CD4-positive, alpha-beta T cell (primary cell): ENCODE measurements at regions not wholly inside any gene's neighbourhood (a gene's known extent, or its start where the extent isn't known, plus 50 kb on each side); places are given as distances from the start of the nearest gene placed in this dataset.

Source experiments
- ATAC-seq: fragments of 200-7000 bp; cut with Tn5 transposase; one replicate; pipeline ENCODE4 v1.10.0; 2022; ENCODE audit warnings: mild to moderate bottlenecking; ENCODE audit not compliant: poor library complexity
- CTCF ChIA-PET: fragments of 350-600 bp; sonication (Branson Sonifier 250); formaldehyde crosslinking; loops from one replicate; lab custom pipeline; 2021; ENCODE audit warnings: antibody characterized with exemption, inconsistent platforms; lab: Charles Lee
- POLR2A ChIA-PET: fragments of 350-600 bp; sonication (Branson Sonifier 250); formaldehyde crosslinking; loops from one replicate; lab custom pipeline; 2021; ENCODE audit warnings: antibody characterized with exemption, inconsistent platforms; lab: Charles Lee
- DNase-seq, 14 experiments: peaks; one replicate each; pipeline ENCODE4 v3.0.0-alpha.2; 2013 to 2020; ENCODE audit warnings: mixed read lengths in 2 of 14
- H3K27ac ChIP-seq, 2 donors: one replicate each; pipeline versions ENCODE4 v1.5.1 to v1.7.0; 2013; ENCODE audit warnings: low read length in 2 of 2, low read depth in 1 of 2, mild to moderate bottlenecking in 1 of 2
- H3K27me3 ChIP-seq, 2 experiments: 1 replicate in 1 of 2; 2 replicates in 1 of 2; pipeline versions ENCODE4 v1.6.1 to v1.7.0; 2013; ENCODE audit warnings: low read length in 2 of 2, control low read depth in 1 of 2, mild to moderate bottlenecking in 1 of 2, moderate library complexity in 1 of 2; ENCODE audit not compliant: insufficient read depth in 2 of 2, control insufficient read depth in 1 of 2
- H3K36me3 ChIP-seq: one replicate; pipeline ENCODE4 v1.6.1; 2013; ENCODE audit warnings: low read length, control low read depth; ENCODE audit not compliant: insufficient read depth
- H3K4me1 ChIP-seq: one replicate; pipeline ENCODE4 v1.6.1; 2013; ENCODE audit warnings: low read length, control low read depth; ENCODE audit not compliant: insufficient read depth
- H3K4me3 ChIP-seq: one replicate; pipeline ENCODE4 v1.5.1; 2013; ENCODE audit warnings: mild to moderate bottlenecking, low read length, moderate library complexity
- H3K9me3 ChIP-seq, 2 experiments: 1 replicate in 1 of 2; 2 replicates in 1 of 2; pipeline versions ENCODE4 v1.6.1 to v1.7.0; 2013; ENCODE audit warnings: low read length in 2 of 2, mild to moderate bottlenecking in 2 of 2, control low read depth in 1 of 2, moderate library complexity in 1 of 2; ENCODE audit not compliant: control insufficient read depth in 1 of 2, insufficient read depth in 1 of 2
- H3K27ac Mint-ChIP-seq: one replicate; pipeline ENCODE4 v1.8.0; 2020; ENCODE audit warnings: mixed read lengths
- H3K27me3 Mint-ChIP-seq: one replicate; pipeline ENCODE4 v1.8.0; 2021; ENCODE audit warnings: mixed read lengths
- H3K36me3 Mint-ChIP-seq: one replicate; pipeline ENCODE4 v1.8.0; 2021; ENCODE audit warnings: low read depth, mixed read lengths
- H3K4me1 Mint-ChIP-seq: one replicate; pipeline ENCODE4 v1.8.0; 2021; ENCODE audit warnings: low read depth, mixed read lengths
- H3K4me3 Mint-ChIP-seq: one replicate; pipeline ENCODE4 v1.8.0; 2020; ENCODE audit warnings: mild to moderate bottlenecking, mixed read lengths
- H3K9me3 Mint-ChIP-seq: one replicate; pipeline ENCODE4 v1.8.0; 2020; ENCODE audit warnings: mixed read lengths
- CTCF ChIP-seq: fragments of 200-600 bp; IDR thresholded peaks from one replicate; pipeline ENCODE4 v1.8.0; 2022; ENCODE audit warnings: antibody characterized with exemption, mild to moderate bottlenecking
- intact Hi-C, 2 experiments: fragments of 100-400 bp; cut with DNase I in 1 of 2; cut with micrococcal nuclease in 1 of 2; formaldehyde crosslinking; loops; one replicate each; pipeline versions ENCODE4 v1.15.1 to v1.9.0; 2023 to 2025; cut with DNase I, micrococcal nuclease

GRCh38 chr2:180352620-180353019 is 345.5 kb upstream of the CWC22 start:
- no peak overlapping the region for H3K4me3 ChIP-seq
- Mint-ChIP-seq H3K9me3 (peaks cover 2% of the 10 kb centered on the region), H3K27ac (no peak overlapping the region), H3K27me3 (no peaks in the 10 kb centered on the region), H3K4me1 (no peaks in the 10 kb centered on the region), H3K4me3 (no peak overlapping the region), H3K36me3 (no peaks in the 10 kb centered on the region)
- no peak overlapping the region for H3K27ac ChIP-seq
- DNase-seq, result no peak
- CTCF ChIA-PET, result no interaction called here
- no peak for ATAC-seq
- intact Hi-C loops, result no loop called here
- no peaks in the 10 kb centered on the region for H3K9me3 ChIP-seq
- no peaks in the 10 kb centered on the region for H3K36me3 ChIP-seq
- POLR2A ChIA-PET, result no interaction called here
- TF ChIP-seq CTCF, result no peak
- H3K27me3 ChIP-seq, result no peaks in the 10 kb centered on the region
- no peaks in the 10 kb centered on the region for H3K4me1 ChIP-seq

- no peak overlapping the region for H3K4me3 Mint-ChIP-seq
- no peak overlapping the region for H3K27ac ChIP-seq
- no peaks in the 10 kb centered on the region for H3K4me1 ChIP-seq
- ATAC-seq (no peak), DNase-seq (no peak)
- H3K27me3 ChIP-seq, result no peaks in the 10 kb centered on the region
- no peaks in the 10 kb centered on the region for H3K36me3 ChIP-seq
- no peaks in the 10 kb centered on the region for H3K9me3 ChIP-seq
- no peak overlapping the region for H3K4me3 ChIP-seq
- H3K27me3 Mint-ChIP-seq, result no peaks in the 10 kb centered on the region
- no peak overlapping the region for H3K27ac Mint-ChIP-seq
- TF ChIP-seq CTCF, result no peak
- POLR2A ChIA-PET, result no interaction called here
- peaks cover 5% of the 10 kb centered on the region for H3K9me3 Mint-ChIP-seq
- no peaks in the 10 kb centered on the region for H3K4me1 Mint-ChIP-seq
- CTCF ChIA-PET, result no interaction called here
- intact Hi-C loops, result no loop called here
- H3K36me3 Mint-ChIP-seq, result no peaks in the 10 kb centered on the region
Measured at GRCh38 chr2:180349809-180350208, 342.7 kb upstream of the CWC22 start.

- H3K4me1 Mint-ChIP-seq, result no peaks in the 10 kb centered on the region
- no peak overlapping the region for H3K4me3 ChIP-seq
- H3K27me3 ChIP-seq, result no peaks in the 10 kb centered on the region
- no peak overlapping the region for H3K27ac Mint-ChIP-seq
- H3K9me3 ChIP-seq, result peaks cover 0 to 3% of the 10 kb centered on the region in 2 experiments
- H3K36me3 Mint-ChIP-seq, result no peaks in the 10 kb centered on the region
- ATAC-seq (no peak), DNase-seq (no peak)
- no peaks in the 10 kb centered on the region for H3K4me1 ChIP-seq
- ChIA-PET POLR2A (no interaction called here), CTCF (no interaction called here)
- peaks cover 9% of the 10 kb centered on the region for H3K9me3 Mint-ChIP-seq
- no peak for TF ChIP-seq CTCF
- H3K36me3 ChIP-seq, result no peaks in the 10 kb centered on the region
- no peak overlapping the region for H3K4me3 Mint-ChIP-seq
- intact Hi-C loops, result no loop called here
- H3K27me3 Mint-ChIP-seq, result no peaks in the 10 kb centered on the region
- H3K27ac ChIP-seq, result no peak overlapping the region
Measured at GRCh38 chr2:180343528-180344345, 336.6 kb upstream of the CWC22 start.
